ENCODE measurements at regions not wholly inside any gene's neighbourhood (a gene's known extent, or its start where the extent isn't known, plus 50 kb on each side); places are given as distances from the start of the nearest gene placed in this dataset.

DNA sequence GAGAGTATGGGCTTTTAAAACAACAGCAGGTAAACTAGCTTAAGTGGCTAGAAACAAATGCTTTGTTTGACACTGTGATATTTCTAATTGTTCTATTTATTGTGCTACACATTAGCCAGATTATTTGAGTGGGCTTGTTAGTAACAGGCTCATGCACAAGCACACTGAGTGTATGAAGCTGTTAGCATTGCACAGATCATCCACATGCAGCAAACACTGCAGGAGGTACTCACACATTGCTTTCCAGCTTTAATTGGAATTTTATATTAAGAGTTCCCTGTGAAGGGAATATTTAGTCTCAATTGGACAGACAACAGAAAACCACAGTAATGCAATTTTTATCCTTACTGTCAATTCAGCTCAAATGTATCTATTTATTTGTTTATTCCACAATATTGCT lies 92.9 kb upstream of the ZNF804B start:
- Histone ChIP-seq H3K36me3 (ENCODE audit: control insufficient read depth, insufficient read depth, low read length) (no peaks in the 10 kb centered on the region), H3K4me3 (ENCODE audit: low read depth, low read length) (no peak overlapping the region), H3K4me1 (ENCODE audit: control insufficient read depth, insufficient read depth, low read length) (peaks cover 41% of the 10 kb centered on the region), H3K9me3 (ENCODE audit: control insufficient read depth, insufficient read depth, low read depth, low read length) (no peaks in the 10 kb centered on the region), H3K27me3 (ENCODE audit: control insufficient read depth, insufficient read depth, low read length) (no peaks in the 10 kb centered on the region), H3K27ac (ENCODE audit: low read depth, low read length) (no peak overlapping the region; the same call in 1 of the 2 replicates), H3K9ac (ENCODE audit: low read length) (no peak overlapping the region)

DNA sequence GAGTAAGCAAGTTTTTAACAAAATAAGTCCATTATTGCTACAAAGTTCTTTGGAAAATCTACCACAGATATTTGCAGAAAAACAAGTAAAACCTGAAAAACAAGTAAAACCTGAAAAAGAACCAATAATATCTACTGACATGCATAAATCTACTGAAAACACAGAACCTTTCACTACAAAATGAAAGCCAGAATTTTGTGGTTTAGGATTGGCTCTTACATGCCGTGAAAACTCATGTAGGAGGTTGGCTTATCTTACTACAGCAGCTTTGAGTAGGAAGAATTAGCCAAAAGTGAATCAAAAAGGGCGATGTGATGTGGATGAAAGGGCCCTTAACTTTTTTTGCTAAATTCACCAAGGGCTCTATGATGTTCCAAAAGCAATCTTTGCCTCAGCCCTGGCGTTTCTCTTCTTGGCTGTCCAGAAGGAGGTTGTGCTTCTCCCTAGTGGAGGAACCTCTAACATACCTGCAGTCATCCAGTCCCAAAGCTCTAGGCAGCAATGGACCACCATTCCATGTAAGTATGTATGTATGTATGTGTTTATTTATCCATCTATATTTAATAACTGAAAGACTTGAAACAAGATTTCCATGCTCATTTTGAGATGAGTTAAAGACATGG lies 93.5 kb upstream of the ZNF804B start:
- Histone ChIP-seq H3K4me3 (ENCODE audit: low read depth, low read length) (no peak overlapping the region), H3K27ac (ENCODE audit: low read depth, low read length) (peak overlapping the region; percentile 58; the same call in 1 of the 2 replicates), H3K36me3 (ENCODE audit: control insufficient read depth, insufficient read depth, low read length) (no peaks in the 10 kb centered on the region), H3K4me1 (ENCODE audit: control insufficient read depth, insufficient read depth, low read length) (peaks cover 41% of the 10 kb centered on the region), H3K9me3 (ENCODE audit: control insufficient read depth, insufficient read depth, low read depth, low read length) (no peaks in the 10 kb centered on the region), H3K9ac (ENCODE audit: low read length) (no peak overlapping the region), H3K27me3 (ENCODE audit: control insufficient read depth, insufficient read depth, low read length) (no peaks in the 10 kb centered on the region)

DNA sequence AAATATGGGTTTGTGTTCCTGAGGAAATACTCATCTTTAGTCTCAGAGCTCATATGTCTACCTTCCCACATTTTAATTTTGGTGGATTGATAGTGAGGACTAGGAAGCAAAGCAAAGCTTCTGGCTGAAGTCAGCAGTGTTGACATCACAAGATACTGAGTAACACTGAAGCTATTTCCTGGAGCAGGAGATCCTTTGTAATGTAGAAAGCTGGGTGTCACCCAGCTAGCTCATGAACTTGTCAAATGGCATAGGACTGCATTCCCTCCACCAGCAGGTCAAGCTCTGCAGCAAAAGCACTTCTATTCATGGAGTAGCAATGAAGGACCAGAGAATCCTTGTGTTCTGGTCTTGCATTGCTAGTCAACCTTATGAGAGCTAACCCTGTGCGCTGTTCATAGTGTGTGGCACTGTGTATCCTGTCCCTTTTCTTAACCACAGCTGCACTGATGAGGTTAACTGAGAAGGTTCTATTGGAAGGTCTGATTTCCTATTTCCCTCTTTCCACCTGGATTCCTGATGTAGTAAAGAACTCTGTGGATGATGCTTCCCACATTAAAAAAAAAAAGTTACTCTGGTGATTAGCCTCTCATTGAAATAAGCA lies 94.8 kb upstream of the ZNF804B start:
- H3K4me1 ChIP-seq (ENCODE audit: control insufficient read depth, insufficient read depth, low read length), result peaks cover 41% of the 10 kb centered on the region
- peak overlapping the region; percentile 24; the same call in 1 of the 2 replicates for H3K4me3 ChIP-seq (ENCODE audit: low read depth, low read length)
- H3K36me3 ChIP-seq (ENCODE audit: control insufficient read depth, insufficient read depth, low read length), result no peaks in the 10 kb centered on the region
- peak overlapping the region; percentile 21 for H3K9ac ChIP-seq (ENCODE audit: low read length)
- no peaks in the 10 kb centered on the region for H3K9me3 ChIP-seq (ENCODE audit: control insufficient read depth, insufficient read depth, low read depth, low read length)
- H3K27me3 ChIP-seq (ENCODE audit: control insufficient read depth, insufficient read depth, low read length), result no peaks in the 10 kb centered on the region
- peak overlapping the region; percentile 71; the same call in 1 of the 2 replicates for H3K27ac ChIP-seq (ENCODE audit: low read depth, low read length)

DNA sequence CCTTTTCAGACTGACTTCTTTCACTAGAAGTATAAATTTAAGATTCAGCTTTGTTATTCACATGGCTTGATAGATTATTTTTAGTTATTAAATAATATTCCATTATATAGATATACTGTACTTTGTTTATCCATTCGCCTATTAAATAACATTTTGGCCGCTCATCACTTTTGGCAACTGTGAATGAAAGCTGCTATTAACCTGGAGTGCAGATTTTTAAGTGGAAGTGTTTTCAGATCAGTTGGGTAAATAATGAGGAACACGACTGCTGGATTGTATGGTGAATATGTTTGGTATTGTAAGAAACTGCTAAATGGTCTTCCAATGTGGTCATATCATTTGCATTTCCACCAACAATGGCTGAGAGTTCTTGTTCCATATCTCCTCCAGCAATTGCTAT lies 97.6 kb upstream of the ZNF804B start:
- H3K36me3 ChIP-seq (ENCODE audit: control insufficient read depth, insufficient read depth, low read length), result no peaks in the 10 kb centered on the region
- no peak overlapping the region for H3K9ac ChIP-seq (ENCODE audit: low read length)
- H3K9me3 ChIP-seq (ENCODE audit: control insufficient read depth, insufficient read depth, low read depth, low read length), result no peaks in the 10 kb centered on the region
- peaks cover 26% of the 10 kb centered on the region for H3K4me1 ChIP-seq (ENCODE audit: control insufficient read depth, insufficient read depth, low read length)
- H3K27me3 ChIP-seq (ENCODE audit: control insufficient read depth, insufficient read depth, low read length), result no peaks in the 10 kb centered on the region
- H3K27ac ChIP-seq (ENCODE audit: low read depth, low read length), result no peak overlapping the region
- no peak overlapping the region for H3K4me3 ChIP-seq (ENCODE audit: low read depth, low read length)

DNA sequence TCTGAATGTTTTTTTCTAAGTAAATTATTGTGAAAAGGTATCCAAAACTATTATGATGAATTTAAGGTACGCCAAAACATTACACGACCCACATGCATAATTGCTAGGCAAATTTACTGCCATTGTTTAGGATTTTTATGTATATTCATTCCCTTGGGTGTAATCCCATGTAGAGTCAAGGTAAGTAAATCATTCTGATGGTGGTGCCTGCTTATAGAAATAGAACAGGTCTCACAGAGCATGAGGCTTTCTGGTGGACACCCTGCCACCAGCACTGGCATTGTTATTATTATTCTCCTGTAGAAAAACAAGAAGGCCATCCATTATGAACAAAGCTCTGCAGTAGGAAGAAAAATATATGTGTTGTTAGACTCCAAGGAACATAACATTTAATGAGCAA lies 111.7 kb upstream of the ZNF804B start:
- H3K36me3 ChIP-seq (ENCODE audit: control insufficient read depth, insufficient read depth, low read length), result no peaks in the 10 kb centered on the region
- no peaks in the 10 kb centered on the region for H3K27me3 ChIP-seq (ENCODE audit: control insufficient read depth, insufficient read depth, low read length)
- no peak overlapping the region for H3K9ac ChIP-seq (ENCODE audit: low read length)
- H3K4me1 ChIP-seq (ENCODE audit: control insufficient read depth, insufficient read depth, low read length), result no peaks in the 10 kb centered on the region
- no peak overlapping the region for H3K4me3 ChIP-seq (ENCODE audit: low read depth, low read length)
- H3K27ac ChIP-seq (ENCODE audit: low read depth, low read length), result no peak overlapping the region
- H3K9me3 ChIP-seq (ENCODE audit: control insufficient read depth, insufficient read depth, low read depth, low read length), result peaks cover 7% of the 10 kb centered on the region; the same call in 1 of the 2 replicates

DNA sequence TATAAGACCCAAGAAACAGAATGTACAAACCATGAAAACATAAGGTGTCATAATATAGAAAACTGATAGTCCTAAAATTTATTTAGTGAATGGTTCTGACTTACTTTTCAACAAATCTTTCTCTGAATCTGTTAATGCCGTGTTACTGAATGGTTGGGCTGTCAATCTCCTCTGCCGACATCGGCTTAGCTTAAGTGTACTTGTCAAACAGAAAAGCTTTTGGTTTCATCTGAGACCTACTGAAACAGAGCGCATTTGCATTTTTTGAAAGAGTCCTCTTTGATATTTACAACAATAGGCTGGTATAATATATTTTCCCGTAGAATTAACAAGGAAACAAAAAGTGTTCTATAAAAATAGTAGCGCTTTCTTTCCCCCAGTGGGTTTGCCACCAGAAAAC lies 120.9 kb upstream of the ZNF804B start:
- Histone ChIP-seq H3K27ac (ENCODE audit: low read depth, low read length) (no peak overlapping the region), H3K4me3 (ENCODE audit: low read depth, low read length) (no peak overlapping the region), H3K4me1 (ENCODE audit: control insufficient read depth, insufficient read depth, low read length) (peaks cover 34% of the 10 kb centered on the region), H3K36me3 (ENCODE audit: control insufficient read depth, insufficient read depth, low read length) (no peaks in the 10 kb centered on the region), H3K27me3 (ENCODE audit: control insufficient read depth, insufficient read depth, low read length) (no peaks in the 10 kb centered on the region), H3K9me3 (ENCODE audit: control insufficient read depth, insufficient read depth, low read depth, low read length) (no peaks in the 10 kb centered on the region), H3K9ac (ENCODE audit: low read length) (no peak overlapping the region)

DNA sequence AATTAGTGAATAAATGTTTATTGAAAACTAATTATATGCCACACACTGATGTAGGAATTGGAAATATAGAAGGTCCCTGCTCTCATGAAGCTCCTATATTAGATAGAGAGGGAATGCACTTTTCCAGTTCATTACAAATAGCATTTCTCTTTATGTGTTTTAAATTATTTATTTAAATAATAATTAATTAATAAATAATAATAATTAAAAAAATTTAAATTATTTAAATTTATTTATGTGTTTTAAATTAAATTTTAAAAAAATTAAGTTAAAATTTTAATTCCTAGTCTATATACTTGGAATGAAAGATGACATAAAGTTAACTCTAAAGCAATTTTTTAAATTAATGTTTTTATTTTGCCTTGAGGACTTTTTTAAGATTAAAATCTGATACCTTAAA lies 121.7 kb upstream of the ZNF804B start:
- Histone ChIP-seq H3K27me3 (ENCODE audit: control insufficient read depth, insufficient read depth, low read length) (no peaks in the 10 kb centered on the region), H3K9me3 (ENCODE audit: control insufficient read depth, insufficient read depth, low read depth, low read length) (no peaks in the 10 kb centered on the region), H3K27ac (ENCODE audit: low read depth, low read length) (no peak overlapping the region), H3K9ac (ENCODE audit: low read length) (no peak overlapping the region), H3K4me1 (ENCODE audit: control insufficient read depth, insufficient read depth, low read length) (peaks cover 34% of the 10 kb centered on the region), H3K36me3 (ENCODE audit: control insufficient read depth, insufficient read depth, low read length) (no peaks in the 10 kb centered on the region), H3K4me3 (ENCODE audit: low read depth, low read length) (no peak overlapping the region)

DNA sequence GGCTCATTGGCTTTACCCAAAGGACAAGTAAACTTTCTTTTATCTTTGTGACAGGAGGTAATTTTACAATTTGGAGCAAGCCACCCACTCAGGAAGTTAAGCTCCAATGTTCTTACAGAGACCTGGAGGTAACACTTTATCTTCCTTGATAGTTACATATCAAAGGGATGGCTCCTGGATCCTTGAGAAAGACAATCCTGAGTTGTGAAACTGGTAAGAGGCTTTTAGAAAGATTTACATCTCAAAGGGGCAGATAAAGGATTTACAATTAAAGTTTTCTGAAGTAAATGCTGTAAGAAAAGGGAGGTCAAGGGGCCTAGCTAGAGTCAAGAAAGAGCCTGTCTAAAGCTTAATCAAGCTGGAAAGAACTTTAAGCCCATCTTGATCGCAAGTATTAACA lies 124.4 kb upstream of the ZNF804B start:
- peaks cover 34% of the 10 kb centered on the region for H3K4me1 ChIP-seq (ENCODE audit: control insufficient read depth, insufficient read depth, low read length)
- no peak overlapping the region for H3K9ac ChIP-seq (ENCODE audit: low read length)
- no peaks in the 10 kb centered on the region for H3K9me3 ChIP-seq (ENCODE audit: control insufficient read depth, insufficient read depth, low read depth, low read length)
- H3K27ac ChIP-seq (ENCODE audit: low read depth, low read length), result peak overlapping the region; percentile 79; the same call in 1 of the 2 replicates
- H3K27me3 ChIP-seq (ENCODE audit: control insufficient read depth, insufficient read depth, low read length), result no peaks in the 10 kb centered on the region
- H3K4me3 ChIP-seq (ENCODE audit: low read depth, low read length), result peak overlapping the region; percentile 32
- no peaks in the 10 kb centered on the region for H3K36me3 ChIP-seq (ENCODE audit: control insufficient read depth, insufficient read depth, low read length)

DNA sequence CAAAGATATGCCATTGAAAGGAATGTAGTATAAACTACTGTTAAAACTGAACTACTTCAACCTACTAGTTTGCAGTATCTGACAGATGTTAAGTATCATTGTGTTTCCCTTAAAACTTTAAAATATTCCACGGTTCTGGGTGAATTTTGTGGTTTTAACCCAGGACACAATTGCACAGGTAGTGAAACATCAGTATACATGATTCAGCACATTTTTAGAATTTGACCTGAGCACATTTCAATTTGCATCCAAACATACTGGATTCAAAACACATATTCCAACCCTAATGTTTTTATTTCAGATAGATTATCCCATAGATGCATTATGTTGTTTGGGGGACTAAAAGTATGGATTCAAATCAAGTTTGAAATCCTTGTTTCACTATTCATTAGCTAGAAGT lies 129.9 kb upstream of the ZNF804B start:
- Histone ChIP-seq H3K4me1 (ENCODE audit: control insufficient read depth, insufficient read depth, low read length) (peaks cover 8% of the 10 kb centered on the region), H3K9me3 (ENCODE audit: control insufficient read depth, insufficient read depth, low read depth, low read length) (no peaks in the 10 kb centered on the region), H3K27me3 (ENCODE audit: control insufficient read depth, insufficient read depth, low read length) (no peaks in the 10 kb centered on the region), H3K4me3 (ENCODE audit: low read depth, low read length) (no peak overlapping the region), H3K36me3 (ENCODE audit: control insufficient read depth, insufficient read depth, low read length) (no peaks in the 10 kb centered on the region), H3K27ac (ENCODE audit: low read depth, low read length) (no peak overlapping the region), H3K9ac (ENCODE audit: low read length) (no peak overlapping the region)

DNA sequence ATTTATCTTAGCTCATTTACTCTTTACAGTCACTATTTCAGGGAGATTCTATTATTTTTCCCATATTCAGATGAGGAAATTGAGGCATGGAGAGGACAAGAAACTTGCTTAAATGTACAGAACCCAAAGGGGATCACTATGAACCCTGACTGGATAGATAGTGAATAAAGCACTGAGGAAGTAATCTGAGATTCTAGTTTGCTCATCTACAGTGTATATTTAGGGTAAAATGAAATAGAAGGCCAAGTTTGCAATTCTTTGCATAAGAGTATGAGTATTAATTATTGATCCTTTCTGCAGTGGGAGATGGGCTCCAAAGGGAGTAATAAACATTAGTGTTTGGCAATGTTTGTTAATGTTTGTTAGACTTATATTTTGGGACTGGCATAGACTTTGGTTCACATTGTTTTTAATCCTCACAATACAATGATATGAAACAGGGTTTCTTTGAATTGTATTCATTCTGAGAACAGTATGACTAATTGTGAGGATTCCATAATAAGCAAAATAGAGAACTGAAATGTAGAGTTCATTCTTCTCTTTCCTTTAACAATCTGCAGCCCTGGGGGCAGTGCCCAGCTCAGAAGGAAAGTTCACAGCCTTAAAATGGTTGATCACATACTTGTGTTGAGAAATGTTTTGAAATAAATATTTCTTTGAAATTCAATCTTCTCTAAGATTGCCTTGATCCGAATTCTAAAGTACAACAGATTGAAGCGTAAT lies 131.0 kb upstream of the ZNF804B start:
- H3K36me3 ChIP-seq (ENCODE audit: control insufficient read depth, insufficient read depth, low read length), result no peaks in the 10 kb centered on the region
- no peaks in the 10 kb centered on the region for H3K9me3 ChIP-seq (ENCODE audit: control insufficient read depth, insufficient read depth, low read depth, low read length)
- H3K9ac ChIP-seq (ENCODE audit: low read length), result no peak overlapping the region
- H3K4me3 ChIP-seq (ENCODE audit: low read depth, low read length), result no peak overlapping the region
- no peak overlapping the region for H3K27ac ChIP-seq (ENCODE audit: low read depth, low read length)
- H3K4me1 ChIP-seq (ENCODE audit: control insufficient read depth, insufficient read depth, low read length), result no peaks in the 10 kb centered on the region
- no peaks in the 10 kb centered on the region for H3K27me3 ChIP-seq (ENCODE audit: control insufficient read depth, insufficient read depth, low read length)

DNA sequence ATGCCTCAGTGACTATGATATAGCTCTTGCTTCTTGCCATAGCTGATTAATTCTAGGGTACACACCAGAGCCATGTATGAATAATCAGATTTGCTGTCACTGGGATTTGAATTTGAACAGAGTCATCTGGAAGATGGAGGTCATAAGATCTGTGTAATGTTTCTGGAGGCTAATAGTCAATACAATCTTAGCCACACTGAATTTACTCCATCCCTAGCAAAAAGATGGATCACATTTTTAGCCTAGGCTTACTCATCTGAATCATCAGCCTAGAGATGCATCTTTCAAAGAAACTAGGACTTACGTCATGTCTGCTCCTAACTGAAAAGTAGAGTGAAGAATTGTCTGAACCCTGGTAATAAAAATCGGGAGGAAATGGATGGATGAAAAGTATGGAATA lies 142.3 kb upstream of the ZNF804B start:
- H3K36me3 ChIP-seq (ENCODE audit: control insufficient read depth, insufficient read depth, low read length), result no peaks in the 10 kb centered on the region
- H3K4me3 ChIP-seq (ENCODE audit: low read depth, low read length), result no peak overlapping the region
- no peaks in the 10 kb centered on the region for H3K27me3 ChIP-seq (ENCODE audit: control insufficient read depth, insufficient read depth, low read length)
- H3K9me3 ChIP-seq (ENCODE audit: control insufficient read depth, insufficient read depth, low read depth, low read length), result no peaks in the 10 kb centered on the region; the same call in 1 of the 2 replicates
- no peak overlapping the region for H3K27ac ChIP-seq (ENCODE audit: low read depth, low read length)
- H3K9ac ChIP-seq (ENCODE audit: low read length), result no peak overlapping the region
- no peaks in the 10 kb centered on the region for H3K4me1 ChIP-seq (ENCODE audit: control insufficient read depth, insufficient read depth, low read length)
